HT1080 (cell line): ENCODE measurements at regions not wholly inside any gene's neighbourhood (a gene's known extent, or its start where the extent isn't known, plus 50 kb on each side); places are given as distances from the start of the nearest gene placed in this dataset.
A peak's percentile ranks its signal among the peaks of the same experiment; 100 is the strongest.

Experiments
- DNase-seq: peaks from one replicate; pipeline ENCODE4 v3.0.0-alpha.2; 2015; ENCODE audit warnings: low read depth

DNA sequence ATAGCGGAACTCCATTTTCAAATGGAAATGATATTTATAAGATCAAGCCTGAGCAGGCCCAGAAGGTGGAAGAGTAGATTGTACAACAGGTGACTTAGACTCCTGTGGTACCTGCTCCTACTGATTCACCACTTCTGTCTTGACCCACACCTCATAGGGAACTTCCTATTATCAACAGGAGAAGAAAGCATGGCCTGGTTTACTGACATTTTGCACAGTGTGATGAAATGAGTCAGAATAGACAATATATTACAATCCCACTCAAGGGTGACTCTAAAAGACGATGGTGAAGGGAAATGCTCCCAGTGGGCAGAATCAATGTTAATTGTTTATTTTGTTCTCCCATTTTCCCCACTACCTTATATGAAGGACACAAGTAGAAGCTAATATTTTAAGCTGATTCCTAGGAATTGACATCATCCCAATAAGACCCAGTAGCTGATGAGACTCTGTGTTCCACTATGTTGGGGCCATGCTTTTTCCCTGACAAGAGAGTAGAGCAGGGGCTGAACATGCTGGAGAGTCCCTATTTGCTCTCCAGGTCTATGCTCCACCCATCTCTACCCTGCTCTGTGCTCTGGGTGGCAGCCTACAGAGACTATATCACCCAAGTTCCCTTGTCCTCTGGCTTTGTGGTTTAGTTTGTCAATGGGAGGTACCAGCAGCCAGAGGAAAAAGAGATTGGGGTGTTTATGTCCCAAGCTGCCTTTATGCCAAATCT is 163.4 kb upstream of the FSTL4 start:
- no peak for DNase-seq

- DNase-seq: no peak
These were observed 161.2 kb upstream of the FSTL4 start for GRCh38 chr5:133773247-133774202.

DNA sequence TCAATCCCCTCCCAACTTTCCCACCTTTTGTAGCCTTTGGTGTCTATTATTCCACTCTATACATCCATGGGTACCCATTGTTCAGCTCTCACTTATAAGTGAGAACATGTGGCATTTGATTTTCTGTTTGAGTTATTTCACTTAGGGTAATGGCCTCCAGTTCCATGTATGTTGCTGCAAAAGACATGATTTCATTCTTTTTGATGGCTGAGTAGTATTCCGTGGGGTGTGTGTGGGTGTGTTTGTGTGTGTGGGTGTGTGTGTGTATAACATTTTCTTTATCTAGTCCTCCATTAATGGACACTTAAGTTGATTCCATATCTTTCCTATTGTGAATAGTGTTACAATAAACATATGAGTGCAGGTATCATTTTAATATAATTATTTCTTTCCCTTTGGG is 157.5 kb upstream of the FSTL4 start:
- no peak for DNase-seq

DNA sequence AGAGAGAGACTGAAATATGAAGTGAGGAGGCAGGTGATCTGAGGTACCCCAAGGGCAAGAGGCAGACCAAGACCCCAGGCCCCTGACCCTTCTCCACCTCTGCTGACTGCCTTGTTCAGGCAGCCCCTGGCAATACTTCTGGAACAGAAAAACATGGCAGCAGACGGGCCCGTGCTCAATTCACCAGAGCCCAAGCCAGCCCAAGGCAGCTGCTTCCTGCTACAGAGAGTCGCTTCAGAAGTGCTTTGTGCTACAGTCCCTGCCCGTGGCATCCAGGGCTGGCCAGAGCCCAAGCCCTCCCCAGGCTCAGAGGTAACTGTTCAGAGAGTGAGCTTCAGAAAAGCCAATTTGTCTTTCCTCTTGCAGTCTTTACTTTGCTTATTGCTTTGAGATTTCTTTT is 151.4 kb upstream of the FSTL4 start:
- no peak for DNase-seq

- DNase-seq: no peak
These were observed 149.3 kb upstream of the FSTL4 start for GRCh38 chr5:133761632-133762031.

DNA sequence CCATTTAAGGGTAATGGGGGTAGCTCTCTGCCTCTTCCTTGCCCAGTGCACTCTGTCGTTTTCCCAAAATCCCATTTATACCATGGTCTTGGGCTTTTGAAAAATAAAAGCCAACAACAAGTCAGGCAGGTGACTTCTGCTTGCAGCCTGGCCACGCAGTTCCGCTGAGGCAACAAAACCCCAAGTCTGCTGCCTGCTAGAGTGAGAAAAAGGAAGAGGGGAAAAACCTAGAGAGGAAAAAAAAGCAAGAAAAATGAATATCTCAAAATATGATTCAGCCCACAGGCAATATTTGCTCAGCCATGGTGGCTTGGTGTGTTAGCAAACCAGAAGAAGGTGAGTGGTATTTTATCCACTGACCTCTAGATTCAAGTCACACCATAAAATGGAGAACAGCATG is 148.2 kb upstream of the FSTL4 start:
- no peak for DNase-seq

- DNase-seq: no peak
These were observed 146.3 kb upstream of the FSTL4 start for GRCh38 chr5:133758641-133759040.

DNA sequence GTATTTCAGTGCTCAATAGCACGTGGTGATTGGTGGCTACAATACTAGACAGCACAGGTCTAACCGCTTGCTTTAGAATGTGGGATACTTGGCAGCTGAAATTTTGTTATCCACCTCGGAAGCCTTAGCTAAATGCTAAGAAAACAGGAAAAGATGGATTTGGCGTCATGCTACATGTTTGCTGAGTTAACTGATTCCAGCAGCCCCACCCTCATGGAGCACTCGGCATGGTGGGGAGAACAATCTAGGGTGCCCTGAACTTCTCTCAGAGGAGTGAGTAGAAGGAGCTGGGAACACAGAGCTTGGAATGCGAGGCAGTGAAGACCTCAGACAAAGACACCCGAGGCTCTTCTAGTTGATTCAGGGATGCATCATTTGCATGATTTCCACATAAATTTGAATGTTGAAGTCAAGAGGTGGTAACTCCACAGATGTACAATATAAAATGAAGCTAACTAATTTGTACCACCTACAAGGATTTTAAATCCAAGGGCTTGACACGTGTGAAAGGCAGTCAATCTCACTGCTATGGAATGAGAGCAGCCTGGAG is 145.1 kb upstream of the FSTL4 start:
- DNase-seq: no peak

DNA sequence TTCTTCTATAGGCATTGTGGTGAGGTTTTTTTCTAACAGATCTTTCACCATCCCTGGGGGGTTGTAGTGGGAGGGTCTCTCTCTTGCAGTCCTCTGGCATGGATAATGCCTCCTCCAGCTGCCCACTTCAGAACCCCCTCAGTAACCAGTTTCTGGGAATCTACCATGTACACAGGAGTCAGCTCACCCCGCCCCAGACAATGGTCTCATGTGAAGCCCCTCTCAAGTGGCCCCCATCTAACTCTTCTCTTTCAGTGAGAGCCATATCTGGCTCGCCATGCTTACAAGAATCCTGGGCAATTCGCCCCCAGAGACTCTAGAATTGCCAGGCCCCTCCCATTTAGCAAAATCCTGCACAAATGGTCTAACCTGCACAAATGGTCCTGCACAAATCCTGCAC is 144.4 kb upstream of the FSTL4 start:
- no peak for DNase-seq

DNA sequence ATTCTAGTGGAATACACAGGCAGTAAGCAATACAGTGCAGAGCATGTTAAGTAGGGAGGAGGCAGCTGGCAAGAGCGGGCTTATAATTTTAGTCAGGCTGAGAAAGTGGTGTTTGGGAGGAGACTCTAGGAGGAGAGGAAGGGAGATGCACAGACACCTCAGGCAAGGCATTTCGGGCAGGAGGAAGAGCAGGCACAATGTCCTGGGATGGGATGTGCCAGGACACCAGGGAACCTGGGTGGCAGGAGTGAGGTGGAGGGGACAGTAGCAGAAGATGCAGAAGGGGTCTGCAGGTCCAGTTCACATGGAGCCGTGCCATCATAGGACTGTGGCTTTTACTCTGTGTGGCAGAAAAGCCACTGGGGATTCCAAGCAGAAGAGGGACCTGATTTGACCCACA is 143.7 kb upstream of the FSTL4 start:
- DNase-seq: no peak

- DNase-seq: no peak
These were observed 142.3 kb upstream of the FSTL4 start for GRCh38 chr5:133754575-133755169.

DNA sequence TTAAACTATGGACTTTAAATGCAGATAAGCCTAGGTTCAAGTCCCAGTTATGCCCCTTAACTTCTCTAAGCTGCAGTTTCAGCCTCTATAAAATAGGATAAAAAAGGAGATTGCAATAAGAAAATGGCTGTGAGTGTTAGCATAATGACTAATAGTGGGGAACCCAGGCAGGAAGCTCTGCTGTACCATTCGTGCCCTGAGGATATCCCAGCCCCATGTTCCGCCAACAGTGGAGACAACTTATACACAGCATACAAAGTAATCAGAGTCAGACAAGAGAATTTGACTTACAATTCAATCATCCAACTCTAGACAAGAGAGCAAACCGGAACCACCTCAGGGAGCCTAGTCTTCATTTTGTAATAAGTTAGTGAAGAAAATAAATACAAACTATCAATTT is 141.5 kb upstream of the FSTL4 start:
- peak; percentile 61 for DNase-seq

DNA sequence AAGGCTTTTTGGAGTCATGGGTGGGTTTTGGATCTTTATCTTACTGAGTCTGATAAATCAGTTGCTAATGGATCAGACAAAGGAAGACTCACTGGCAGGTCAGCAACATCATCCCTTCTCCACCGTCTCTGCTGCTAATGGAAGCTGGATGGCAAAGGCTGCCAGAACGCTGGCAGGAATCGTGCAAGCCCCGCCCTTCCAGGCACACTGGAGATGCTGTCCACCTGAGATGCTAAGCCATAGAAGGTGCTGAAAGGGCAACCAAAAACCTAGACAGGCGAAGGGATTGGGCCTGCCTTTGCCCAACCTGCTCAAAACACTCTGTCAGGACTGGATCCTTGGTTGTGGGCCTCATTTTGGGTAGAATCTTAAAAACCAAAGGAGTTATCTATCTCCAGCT is 139.5 kb upstream of the FSTL4 start:
- DNase-seq: no peak

- DNase-seq: no peak
These were observed 139.1 kb upstream of the FSTL4 start for GRCh38 chr5:133751421-133751820.

GRCh38 chr5:133750856-133751255 is 138.5 kb upstream of the FSTL4 start:
- no peak for DNase-seq

GRCh38 chr5:133750356-133750755 is 138.0 kb upstream of the FSTL4 start:
- no peak for DNase-seq

- DNase-seq: no peak
These were observed 137.1 kb upstream of the FSTL4 start for GRCh38 chr5:133749331-133749985.

DNA sequence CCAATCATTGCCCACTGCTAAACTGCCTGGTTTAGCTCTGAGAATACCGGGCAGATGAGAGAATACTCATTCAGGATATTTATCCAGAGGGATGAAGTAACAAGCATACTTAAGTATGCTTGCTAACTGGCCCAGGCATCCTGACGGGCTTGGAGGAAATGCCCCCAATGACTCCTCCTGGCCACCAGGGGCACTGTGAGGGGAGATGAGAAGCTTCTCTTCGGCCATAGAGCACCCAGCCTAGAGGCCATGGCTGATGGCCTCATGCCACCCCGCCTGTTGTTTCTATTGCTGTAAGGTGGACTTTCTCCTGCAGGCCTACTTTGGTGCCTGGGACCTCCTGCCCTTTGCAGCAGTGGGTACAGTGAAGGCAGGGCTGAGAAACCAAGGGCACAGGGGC is 134.5 kb upstream of the FSTL4 start:
- DNase-seq: peak; percentile 31

GRCh38 chr5:133744960-133745308 is 132.6 kb upstream of the FSTL4 start:
- no peak for DNase-seq

DNA sequence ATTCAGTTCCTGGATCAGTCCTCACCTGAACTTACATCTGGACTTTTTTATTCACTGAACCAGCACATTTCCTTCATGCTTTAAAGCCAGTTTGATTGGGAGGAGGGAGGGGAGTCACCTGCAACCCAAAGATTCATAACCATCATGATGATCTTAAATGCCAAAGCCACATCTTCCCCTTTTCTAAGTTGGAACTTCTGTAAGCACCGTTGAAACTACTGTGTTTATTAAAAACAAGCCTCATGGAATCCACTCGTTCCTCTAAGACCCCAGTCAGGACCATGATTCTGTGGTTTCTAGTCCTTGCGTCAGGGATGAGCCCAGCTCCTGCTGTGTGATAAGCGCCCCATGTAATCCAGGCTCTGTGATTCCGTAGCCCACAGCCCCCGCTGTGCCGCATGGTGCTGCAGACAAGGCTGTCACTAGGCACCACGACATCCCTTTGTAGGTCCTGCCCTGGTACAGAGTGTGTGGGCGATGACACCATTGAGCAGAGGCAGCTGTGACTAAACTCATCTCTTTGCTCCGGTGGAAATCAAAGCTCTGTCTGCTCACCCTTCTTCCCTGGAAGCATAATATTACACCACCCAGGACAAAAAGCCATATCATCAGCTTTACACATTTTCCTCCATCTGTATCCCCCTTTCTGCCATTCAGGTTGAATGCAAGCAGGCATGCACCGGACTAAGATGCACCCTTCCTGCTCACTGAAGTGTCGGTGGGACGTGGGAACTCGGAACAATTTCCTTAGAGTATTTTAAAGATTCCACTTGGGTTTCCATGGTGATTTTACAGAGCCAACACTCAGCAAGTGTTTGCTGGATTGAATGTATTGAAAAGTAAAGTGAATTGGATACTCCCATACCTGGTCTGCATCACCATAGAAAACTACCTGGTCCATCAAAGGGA is 132.0 kb upstream of the FSTL4 start:
- no peak for DNase-seq
